IMR-90 (cell line): ENCODE measurements at regions not wholly inside any gene's neighbourhood (a gene's known extent, or its start where the extent isn't known, plus 50 kb on each side); places are given as distances from the start of the nearest gene placed in this dataset.

Experiments
- MAZ ChIP-seq: IDR thresholded peaks from 2 replicates; pipeline ENCODE4 v1.6.1; 2012; ENCODE audit warnings: low read depth, mild to moderate bottlenecking, low read length, improper control_type of control experiment, moderate library complexity, borderline replicate concordance
- MXI1 ChIP-seq: IDR thresholded peaks from 2 replicates; pipeline ENCODE4 v1.6.1; 2012; ENCODE audit warnings: low read depth, mild to moderate bottlenecking, low read length, moderate library complexity, borderline replicate concordance
- POLR2A ChIP-seq: IDR thresholded peaks from 2 replicates; pipeline ENCODE4 v1.6.1; 2012; ENCODE audit warnings: mild to moderate bottlenecking, low read depth, low read length
- RFX5 ChIP-seq: IDR thresholded peaks from 2 replicates; pipeline ENCODE4 v1.8.0; 2012; ENCODE audit warnings: low read depth, mild to moderate bottlenecking, low read length, moderate library complexity
- TF ChIP-seq, protein P1 (sequence below): conservative IDR thresholded peaks from 2 replicates; pipeline ENCODE4 v1.5.1; 2012; ENCODE audit warnings: mild to moderate bottlenecking, low read depth, low read length, improper control_type of control experiment
- TF ChIP-seq, protein P2 (sequence below): fragments of 150-350 bp; IDR thresholded peaks from 2 replicates; pipeline ENCODE4 v1.6.1; 2017; ENCODE audit warnings: mild to moderate bottlenecking, antibody characterized with exemption, low read length, low read depth

DNA sequence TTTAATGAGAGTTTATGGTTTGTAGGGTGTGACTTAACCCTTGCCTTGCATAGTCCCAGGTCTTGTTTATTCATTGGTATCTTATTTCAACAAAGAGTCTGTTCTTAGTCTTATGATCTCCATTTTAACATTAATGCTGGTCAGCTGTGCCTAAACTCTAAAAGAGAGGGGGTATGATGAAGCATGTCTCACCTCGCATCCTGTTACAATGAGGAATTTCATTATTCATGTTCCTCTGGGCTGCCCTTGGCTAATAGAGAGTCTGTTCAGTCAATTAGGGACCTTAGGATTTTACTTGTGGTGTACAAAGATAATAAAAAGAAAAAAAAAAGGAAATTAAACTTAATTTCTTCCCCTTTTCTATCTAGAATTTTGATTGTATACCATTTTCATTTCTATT, 831.9 kb upstream of the CDH2 start:
- TF ChIP-seq, protein P1, sequence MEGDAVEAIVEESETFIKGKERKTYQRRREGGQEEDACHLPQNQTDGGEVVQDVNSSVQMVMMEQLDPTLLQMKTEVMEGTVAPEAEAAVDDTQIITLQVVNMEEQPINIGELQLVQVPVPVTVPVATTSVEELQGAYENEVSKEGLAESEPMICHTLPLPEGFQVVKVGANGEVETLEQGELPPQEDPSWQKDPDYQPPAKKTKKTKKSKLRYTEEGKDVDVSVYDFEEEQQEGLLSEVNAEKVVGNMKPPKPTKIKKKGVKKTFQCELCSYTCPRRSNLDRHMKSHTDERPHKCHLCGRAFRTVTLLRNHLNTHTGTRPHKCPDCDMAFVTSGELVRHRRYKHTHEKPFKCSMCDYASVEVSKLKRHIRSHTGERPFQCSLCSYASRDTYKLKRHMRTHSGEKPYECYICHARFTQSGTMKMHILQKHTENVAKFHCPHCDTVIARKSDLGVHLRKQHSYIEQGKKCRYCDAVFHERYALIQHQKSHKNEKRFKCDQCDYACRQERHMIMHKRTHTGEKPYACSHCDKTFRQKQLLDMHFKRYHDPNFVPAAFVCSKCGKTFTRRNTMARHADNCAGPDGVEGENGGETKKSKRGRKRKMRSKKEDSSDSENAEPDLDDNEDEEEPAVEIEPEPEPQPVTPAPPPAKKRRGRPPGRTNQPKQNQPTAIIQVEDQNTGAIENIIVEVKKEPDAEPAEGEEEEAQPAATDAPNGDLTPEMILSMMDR, result no peak
- TF ChIP-seq POLR2A (no peak), RFX5 (no peak), MAZ (no peak), MXI1 (no peak)
- TF ChIP-seq, protein P2, sequence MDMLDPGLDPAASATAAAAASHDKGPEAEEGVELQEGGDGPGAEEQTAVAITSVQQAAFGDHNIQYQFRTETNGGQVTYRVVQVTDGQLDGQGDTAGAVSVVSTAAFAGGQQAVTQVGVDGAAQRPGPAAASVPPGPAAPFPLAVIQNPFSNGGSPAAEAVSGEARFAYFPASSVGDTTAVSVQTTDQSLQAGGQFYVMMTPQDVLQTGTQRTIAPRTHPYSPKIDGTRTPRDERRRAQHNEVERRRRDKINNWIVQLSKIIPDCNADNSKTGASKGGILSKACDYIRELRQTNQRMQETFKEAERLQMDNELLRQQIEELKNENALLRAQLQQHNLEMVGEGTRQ, result no peak
